Panc1 (cell line): ENCODE measurements at regions not wholly inside any gene's neighbourhood (a gene's known extent, or its start where the extent isn't known, plus 50 kb on each side); places are given as distances from the start of the nearest gene placed in this dataset.

Source experiments
- CTCF ChIP-seq: fragments of 450-650 bp; IDR thresholded peaks from 2 replicates; pipeline ENCODE4 v1.5.1; 2017; ENCODE audit warnings: mild to moderate bottlenecking
- POLR2AphosphoS5 ChIP-seq: IDR thresholded peaks from 2 replicates; pipeline ENCODE4 v1.6.1; 2012; ENCODE audit warnings: mild to moderate bottlenecking, low read depth, low read length, moderate library complexity
- REST ChIP-seq, 2 experiments: IDR thresholded peaks; 2 replicates each; pipeline ENCODE4 v1.6.1; 2011 to 2012; ENCODE audit warnings: low read depth in 2 of 2, control low read depth in 1 of 2, low read length in 1 of 2, mild to moderate bottlenecking in 1 of 2, moderate library complexity in 1 of 2; ENCODE audit not compliant: insufficient read depth in 1 of 2
- SIN3A ChIP-seq: IDR thresholded peaks from 2 replicates; pipeline ENCODE4 v1.6.1; 2012; ENCODE audit warnings: low read depth, mild to moderate bottlenecking, low read length, moderate library complexity, borderline replicate concordance; ENCODE audit not compliant: insufficient read depth
- TCF7L2 ChIP-seq: IDR thresholded peaks from 2 replicates; pipeline ENCODE4 v1.6.1; 2011; ENCODE audit warnings: mild to moderate bottlenecking, low read depth, low read length, inconsistent platforms

- TF ChIP-seq CTCF (no peak), REST (IDR thresholded peaks at IDR 0.05; ENCODE audit: insufficient read depth in 1 of 2, low read depth in 2 of 2, low read length in 1 of 2) (no peak), POLR2AphosphoS5 (no peak), SIN3A (no peak), TCF7L2 (no peak)
Measured at GRCh38 chr2:240240017-240240734, 99.7 kb upstream of the OTOS start.
